ENCODE measurements at regions not wholly inside any gene's neighbourhood (a gene's known extent, or its start where the extent isn't known, plus 50 kb on each side); places are given as distances from the start of the nearest gene placed in this dataset.

DNA sequence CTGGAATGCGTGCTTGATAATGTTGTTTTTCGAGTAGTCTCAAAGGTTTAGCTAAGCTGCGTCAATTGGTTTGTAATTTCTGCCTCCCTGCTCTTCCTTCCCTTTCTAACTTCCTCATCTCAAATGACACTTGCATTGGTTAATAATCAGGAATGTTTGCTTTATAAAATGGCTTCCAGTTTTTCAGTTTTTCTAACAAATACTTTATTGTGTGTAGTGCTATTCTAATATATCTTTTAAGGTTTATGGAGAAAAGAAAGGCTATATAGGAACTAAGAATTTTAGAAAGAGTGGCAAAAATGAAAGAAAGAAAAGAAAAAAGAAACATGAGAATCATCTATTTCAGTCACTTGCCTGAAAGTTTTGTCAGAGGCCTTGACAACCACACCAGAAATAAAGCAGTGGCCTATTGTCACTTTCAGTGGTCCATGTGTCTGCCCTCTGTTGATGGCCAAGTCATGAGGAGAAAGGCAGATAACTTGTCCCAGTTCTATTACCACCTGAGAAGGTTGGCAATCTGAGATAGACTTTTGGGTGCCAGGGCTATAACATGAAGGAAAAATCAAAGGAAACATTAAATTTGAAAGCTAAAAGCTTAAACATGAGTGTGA, 221.9 kb upstream of the KITLG start:
- DNase-seq = no peak

DNA sequence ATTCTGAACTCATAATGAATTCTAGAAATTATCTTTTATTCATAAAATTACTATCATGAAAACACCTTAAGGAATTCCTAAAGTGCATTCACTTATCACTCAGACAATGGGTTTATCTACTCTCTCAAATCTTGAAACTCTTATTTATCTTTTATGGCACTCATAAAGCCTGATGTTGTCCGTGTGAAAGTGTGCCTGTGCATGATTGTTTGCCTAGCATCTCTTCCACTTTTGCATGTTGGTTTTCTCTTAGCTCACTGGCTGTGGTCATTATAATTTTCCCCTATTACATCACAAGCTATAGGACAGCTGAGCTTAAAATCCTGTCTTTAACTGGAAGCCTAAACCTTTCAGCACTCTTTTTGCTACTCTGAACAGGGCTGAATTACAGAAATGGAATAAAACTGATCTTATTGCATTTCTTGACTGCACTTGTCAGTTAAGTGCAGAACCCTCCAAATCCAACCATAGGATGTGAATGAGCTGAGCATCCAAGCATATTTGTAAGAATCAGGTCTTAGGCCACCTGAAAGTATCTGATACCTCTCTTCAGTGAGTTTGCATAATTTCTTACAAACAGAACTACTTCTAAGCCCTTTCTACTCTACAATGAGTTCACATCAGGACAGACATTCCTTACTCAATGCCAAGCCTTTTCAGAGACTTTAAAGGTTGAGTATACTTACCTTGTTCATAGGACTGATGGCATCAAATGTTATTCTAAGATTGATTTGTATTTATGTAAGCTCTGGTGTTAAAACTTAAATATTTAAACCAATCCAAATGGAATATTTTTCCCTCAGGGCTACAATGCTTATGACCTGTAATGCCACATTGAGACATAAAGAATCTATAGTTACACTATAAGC, 221.2 kb upstream of the KITLG start:
- no peak for DNase-seq

DNA sequence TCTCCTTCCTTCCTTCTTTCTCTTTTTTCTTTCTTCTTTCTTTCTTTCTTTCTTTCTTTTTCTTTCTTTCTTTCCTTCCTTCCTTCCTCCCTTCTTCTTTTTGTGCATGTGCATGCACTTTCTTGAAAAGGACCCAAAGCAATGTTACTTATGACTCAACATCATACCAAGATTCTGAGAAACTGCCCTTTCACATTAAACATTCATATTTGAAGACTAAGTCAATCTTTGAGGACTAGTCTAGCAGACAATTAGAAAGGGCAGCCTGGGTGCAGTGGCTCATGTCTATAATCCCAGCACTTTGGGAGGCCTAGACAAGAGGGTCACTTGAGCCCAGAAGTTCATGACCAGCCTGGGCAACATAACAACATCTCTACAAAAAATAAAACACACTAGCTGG, 212.8 kb upstream of the KITLG start:
- no peak for DNase-seq

DNA sequence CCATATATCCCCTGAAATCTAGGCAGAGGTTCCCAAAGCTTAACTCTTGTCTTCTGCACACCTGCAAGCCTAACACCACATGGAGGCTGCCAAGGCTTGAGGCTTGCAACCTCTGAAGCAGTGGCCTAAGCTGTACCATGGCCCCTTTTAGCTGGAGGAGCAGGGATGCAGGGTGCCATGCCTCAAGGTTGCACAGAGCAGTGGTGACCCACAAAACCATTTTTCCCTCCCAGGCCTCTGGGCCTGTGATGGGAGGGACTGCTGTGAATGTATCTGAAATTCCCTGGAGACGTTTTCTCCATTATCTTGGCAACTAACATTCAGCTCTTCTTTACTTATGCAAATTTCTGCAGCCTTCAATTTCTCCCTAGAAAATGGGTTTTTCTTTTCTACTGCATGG, 210.0 kb upstream of the KITLG start:
- DNase-seq = no peak

DNA sequence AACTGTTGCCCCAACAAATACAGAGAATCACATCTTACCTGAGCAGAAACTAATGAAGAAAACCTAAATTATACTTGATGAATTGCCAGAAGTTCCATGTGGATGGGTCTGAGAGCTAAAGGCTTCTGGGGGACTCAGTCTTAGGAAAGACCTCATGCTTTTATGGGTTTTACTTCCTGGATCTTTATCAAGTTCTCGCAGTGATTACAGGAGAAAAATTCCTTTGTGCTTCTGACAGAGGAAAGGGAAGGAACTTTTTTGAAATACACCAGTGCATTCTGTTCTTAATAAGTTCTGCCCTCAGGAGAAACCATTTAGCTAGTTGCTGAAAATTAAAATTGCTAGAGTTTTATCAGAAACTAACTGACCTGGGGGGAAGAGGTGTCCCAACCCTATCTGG, 203.9 kb upstream of the KITLG start:
- no peak for DNase-seq

DNA sequence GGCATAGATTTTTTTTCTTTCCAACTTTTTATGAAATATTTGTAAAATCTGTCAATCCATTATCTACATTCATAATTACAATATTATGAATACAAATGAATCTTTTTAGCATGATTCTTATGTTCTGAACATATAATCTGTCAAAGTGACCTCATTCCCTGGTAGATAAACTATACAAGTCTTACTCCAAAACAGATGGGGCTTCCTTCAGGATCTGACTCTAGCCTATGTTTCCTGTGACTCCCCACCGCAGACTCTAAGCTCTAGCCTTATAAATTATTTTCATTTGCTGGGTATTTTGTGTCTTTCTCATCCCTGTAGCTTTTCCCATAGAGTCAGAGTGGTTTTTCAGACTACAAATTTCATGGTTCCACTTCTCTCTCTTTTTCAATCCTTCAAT, 202.1 kb upstream of the KITLG start:
- no peak for DNase-seq

DNA sequence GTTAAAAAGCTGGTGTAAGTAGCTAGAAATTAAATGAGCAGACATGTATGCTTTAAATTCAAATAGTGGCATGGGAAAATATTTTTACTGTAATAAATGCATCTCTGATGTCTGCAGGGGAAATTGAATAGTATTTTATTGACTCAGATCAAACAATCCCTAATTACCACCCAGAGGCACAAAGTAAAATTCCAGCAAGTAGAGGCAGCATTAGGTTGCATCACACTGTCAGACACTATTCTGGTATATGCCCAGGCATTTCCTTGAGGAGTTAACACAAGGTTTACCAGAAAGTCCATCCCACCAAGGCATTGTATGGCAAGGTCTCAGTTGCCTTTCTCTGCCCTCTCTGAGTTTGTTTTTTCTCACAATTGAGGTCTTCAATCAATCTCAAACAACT, 201.6 kb upstream of the KITLG start:
- no peak for DNase-seq

DNA sequence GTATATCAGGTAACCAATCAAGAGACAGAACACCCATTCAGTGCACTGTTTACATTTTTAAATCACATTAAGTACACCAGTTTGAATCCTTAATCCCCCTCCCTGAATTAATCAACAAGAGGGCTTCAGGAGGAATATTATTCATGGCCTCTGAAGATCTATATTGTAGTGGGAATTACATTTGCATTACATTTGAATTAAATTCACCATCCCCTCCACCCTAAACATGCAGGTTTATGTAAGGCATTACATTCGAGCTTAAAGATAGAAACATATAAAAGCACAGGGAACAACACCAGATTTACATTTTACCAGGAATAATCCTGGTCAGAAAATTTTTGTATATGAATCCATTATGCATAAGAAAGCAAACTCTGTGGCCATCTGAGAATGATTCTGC, 197.8 kb upstream of the KITLG start:
- no peak for DNase-seq

DNA sequence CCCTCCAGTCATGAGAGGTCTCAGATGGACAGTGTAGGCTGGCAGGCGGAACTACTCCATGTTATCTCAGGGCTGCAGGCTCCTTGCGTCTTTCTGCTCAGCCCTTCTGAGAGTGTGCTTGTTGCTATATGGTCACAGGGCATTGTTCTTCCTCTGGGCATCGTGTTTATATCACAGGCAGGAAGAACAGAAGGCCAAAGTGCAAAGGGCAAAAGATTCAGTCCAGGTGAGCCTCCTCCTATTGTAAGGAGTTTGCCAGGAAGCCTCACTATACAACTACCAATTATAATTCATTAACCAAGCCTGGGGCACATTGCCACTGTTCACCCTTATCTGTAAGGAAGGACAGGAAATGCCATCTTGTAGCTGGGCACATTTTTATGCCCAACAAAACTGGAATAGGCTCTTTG, 195.5 kb upstream of the KITLG start:
- DNase-seq = no peak

DNA sequence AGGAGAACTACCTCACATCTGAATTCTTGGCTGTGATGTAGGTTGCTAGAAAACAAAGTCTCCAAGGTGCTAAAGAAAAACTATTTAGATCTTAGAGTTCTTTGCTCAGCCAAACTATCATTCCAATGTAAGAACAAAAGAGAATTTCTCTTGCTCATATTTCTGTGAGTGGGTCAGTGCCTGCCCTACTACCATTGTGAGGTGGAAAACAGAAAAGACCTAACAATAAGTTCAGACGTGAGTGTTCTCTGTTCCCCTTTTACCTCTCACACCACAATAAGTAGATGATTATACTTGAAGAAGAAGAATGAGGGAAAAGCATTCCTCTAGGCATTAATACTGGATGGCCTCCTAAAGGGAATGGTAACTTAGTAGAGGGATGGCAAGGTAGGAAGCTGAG, 187.4 kb upstream of the KITLG start:
- no peak for DNase-seq

DNA sequence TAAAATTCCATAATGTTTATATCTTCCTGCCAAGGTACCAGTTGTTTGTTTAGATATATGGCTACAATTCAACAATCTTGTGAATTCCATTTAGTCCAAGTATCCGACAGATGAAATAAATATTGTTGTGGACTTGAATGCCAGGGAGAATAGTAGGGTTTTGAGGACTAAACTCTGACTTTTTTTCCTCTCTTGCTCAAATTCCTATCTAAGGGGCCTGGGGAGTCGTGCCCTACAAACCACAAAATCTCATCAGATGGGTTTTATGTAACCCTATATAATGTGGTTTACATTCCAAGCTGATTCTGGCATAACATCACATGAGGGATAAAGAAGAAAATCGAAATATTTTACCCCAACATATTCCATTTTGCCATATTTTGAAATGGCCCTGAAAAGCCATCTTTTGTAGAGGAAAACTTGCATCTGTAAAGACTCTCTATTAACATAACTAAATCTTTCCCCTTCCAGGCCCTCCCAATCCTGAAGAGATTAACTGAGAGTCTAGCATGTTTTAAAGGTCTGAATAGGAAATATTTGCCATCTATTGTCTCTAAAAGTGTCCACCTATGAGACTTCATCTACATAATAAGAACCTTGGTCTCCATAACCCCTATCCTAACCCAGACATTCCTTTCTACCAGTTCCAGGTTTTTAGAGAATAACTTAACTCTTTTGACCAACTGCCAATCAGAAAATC, 184.7 kb upstream of the KITLG start:
- no peak for DNase-seq

DNA sequence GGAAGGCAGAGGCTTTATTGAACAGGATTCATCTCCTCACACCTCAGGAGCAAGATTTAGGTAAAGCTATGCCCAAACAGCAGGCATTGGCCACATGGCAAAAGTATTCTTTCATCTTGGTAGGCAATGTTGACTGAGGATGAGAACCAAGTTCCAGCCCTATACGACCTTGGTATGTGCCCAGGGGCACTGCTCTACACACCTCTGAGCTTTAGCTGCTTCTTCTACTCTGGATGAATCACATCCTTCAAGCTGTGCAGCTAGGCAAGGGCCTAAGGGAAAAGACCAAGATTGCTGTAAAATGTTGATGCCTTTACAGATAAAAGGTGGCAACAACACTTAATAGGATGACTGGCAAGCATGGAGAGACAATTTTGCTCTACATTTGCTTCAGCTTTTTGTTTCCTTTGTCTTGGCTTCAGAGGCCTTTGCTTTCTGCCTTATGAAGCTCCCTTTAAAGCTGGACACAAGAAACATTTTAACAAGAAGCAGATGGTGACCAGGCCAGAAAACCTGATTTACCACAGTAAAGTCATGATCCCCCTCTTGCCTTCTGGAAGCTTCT, 183.3 kb upstream of the KITLG start:
- no peak for DNase-seq

DNA sequence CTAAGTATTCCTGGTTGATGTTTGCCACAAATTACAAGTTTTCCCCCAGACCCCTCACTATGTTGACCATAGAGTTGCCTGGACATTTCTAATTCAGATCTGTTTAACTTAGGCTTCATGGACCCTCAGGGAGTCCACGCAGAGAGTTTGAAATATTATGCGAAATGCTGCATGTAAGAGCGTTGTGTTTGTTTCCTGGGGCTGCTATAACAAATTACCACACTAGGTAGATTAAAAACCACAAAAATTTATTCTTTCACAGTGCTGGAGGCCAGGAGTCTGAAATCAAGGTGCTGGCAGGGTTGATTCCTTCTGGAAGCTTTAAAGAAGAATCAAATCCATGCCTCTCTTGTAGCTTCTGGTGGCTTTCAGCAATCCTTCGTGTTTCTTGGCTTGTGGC, 177.9 kb upstream of the KITLG start:
- no peak for DNase-seq

DNA sequence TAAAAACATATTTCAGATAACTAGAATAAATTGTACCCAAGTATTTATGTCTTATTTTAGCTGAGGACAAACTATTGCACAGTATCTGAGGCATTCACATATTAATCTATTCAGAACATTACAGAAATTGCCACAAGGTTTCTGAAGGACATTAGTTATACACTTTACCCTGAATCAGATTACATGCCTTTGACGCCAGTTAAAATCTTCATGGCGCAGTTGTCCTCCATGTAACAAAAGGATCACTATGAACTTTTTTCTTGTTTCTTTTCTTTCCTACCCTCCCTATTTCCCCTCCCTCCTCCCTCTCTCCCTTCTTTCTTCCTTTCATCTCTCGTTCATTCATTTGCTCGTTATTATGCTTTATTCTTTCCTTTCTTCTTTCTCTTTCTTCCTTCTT, 176.6 kb upstream of the KITLG start:
- no peak for DNase-seq

DNA sequence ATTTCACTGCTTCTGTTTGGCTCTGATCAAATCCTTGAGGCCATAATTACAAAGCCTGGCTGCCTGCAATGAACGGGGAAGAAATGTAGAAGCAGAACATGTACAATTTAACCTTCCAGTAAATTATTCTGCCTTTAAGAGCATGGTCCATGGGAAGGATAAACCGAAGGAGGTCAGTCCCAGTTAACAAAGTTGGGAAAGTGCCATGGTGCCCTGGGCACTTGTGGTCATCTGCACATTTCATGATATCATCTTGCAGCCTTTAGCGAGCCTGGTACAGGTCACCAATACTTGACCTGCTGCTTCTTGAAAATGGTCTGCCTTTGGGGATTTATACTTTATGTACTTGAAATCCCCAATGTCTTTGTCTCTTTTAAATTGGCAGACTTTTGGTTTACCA, 175.9 kb upstream of the KITLG start:
- DNase-seq = no peak

DNA sequence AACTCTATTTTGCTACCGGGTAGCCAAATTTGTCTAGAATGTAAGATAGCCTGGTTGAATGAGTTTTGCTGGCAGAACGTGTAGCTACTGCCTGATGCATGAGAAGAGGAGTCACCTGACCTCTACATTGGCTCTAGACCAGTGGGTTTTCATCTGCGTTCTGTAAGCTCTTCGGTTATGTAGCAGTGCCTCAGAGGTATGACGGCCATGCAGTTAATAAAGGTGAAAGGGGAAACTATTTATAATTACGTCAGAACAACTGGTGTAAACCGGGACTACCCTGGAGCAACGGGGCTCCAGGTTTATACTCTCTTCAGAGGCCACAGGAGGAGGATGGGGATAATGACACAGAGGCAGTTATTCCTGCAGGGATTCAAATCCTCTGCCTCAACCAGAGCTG, 173.4 kb upstream of the KITLG start:
- no peak for DNase-seq

DNA sequence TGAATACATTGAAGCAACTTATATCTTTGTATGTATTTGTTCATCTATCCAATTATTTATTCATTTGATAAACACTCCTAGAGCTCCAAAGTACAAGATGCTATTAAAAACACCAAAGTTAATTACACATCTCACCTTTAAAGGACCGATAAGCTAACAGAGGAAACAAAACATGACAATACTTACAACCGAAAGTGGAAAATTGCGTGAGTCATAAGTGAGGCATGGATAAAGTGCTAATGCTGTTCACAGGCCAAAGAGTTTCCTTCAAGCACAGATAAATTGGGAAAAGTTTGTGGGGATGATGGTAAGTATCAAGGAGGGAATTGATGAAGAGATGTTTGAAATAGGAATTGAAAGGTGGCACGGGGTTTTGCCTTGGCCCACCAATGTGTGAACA, 172.8 kb upstream of the KITLG start:
- no peak for DNase-seq

DNA sequence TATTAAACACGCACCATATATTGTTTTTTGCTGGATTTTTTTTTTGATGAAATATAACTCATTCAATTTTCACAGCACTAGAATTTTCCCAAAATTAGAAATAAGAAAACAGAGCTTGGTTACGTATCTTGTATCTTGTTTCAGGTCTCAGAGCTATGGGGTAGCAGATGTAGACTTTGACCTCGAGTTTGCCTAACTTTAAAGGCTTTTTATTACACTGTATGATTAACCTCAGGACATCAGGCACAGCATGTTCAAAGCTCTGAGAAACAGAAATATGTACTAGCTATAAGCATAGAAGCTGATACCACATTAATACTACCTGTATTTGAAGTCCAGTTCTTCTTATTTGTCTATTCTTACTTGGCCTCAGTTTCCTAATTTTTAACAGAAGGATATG, 171.9 kb upstream of the KITLG start:
- no peak for DNase-seq

DNA sequence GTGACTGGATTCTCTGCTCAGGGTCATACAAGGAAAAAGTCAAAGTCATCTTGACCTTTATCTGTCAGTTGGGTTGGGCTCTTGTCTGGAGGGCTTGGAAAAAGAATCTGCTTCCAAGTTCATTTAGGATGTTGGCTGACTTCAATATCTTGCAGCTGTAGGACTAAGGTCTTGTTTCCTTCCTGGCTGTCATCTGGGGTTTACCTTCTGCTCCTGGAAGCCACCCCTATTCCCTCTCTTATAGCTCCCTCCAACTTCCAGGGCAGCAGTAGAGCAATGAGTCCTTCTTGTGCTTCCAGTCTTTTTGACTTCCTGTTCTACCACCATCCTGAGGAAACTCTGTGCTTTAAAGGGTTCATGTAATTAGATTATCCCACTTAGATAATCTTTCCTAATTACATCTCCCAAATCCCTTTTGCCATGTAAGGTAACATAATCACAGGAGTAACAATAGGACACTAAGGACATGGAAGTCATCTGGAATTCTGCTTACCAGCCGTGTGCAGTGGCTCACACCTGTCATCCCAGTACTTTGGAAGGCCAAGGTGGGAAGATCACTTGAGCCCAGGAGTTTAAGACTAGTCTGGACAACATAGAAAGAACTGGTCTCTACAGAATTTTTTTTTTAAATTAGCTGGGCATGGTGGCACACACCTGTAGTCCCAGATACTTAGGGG, 170.7 kb upstream of the KITLG start:
- DNase-seq = no peak

DNA sequence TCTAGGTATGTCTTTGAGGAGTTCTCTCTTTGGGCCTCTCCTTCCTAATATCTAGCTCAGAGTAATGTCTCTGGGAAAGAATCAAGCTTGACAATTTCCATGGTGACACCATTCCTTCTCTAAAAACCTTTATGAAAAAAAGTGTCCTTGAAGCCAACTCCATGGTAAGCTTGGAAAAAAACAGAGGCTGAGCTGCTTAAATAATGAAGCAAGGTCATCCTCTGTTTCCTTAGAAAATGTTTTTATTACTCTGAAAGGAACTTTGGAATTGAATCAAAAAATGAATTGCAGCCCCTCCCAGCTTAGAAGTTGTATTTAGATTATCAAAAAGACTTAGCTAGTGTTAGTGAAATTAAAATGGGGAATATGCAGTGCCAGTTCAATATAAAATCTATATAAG, 166.1 kb upstream of the KITLG start:
- no peak for DNase-seq

DNA sequence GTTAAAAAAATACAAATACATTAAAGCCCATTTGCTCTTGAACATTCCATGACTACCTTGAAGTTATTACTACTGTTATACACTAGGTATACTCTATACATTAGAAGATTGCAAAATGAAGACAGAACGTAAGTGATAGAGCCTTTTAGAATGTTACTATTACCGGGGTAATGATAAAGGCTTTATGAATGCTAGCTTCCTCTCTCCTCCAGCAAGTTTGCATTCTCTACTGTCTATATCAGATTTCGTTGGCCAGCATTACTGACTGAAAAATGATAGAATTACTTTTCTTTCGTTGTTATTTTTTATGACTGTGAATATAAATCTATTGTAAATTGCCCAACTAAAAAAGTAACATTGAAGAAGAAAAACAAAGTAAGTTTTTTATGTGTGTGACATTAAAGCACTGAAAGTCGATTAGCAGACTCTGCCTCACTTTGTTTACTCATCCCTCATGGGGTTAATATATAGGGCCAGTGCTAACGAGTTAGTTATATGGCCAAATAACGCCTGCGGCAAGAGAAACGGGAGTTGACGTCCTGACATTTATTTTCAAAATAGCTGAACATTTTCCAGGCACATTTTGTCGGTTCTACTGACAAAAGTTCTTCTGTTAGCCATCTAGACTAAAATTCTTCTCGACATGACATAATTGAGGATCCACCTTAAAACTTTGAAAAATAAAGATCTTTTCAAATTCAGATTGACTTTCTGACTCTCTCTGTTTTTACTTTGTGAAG, 163.8 kb upstream of the KITLG start:
- DNase-seq = no peak

DNA sequence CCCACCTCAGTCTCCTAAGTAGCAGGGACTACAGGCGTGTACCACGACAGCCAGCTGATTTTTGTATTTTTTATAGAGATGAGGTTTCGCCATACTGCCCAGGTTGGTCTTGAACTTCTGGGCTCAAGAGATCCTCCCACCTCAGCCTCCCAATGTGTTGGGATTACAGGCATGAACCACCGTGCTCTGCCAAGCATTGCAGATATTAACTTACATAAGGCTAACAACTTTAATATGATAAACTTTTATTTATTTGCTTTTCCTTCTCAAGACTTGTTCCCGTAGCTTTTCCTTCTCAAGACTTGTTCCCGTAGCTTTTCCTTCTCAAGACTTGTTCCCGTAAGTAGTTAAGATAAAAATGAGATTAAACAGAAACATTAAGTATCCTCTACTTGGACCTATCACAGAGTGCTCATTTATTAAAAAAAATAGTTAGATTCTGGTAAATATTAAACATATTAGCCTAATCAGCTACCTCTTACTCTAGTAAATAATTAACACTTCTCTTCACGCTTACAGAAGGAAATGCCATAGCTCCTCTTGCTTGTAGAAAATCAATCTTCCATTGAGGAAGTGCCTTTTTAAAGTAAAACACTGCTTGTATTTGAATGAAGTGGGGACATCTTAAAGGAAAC, 157.7 kb upstream of the KITLG start:
- DNase-seq = no peak

Measured in stimulated activated CD4-positive, alpha-beta T cell treated with anti-CD3 and anti-CD28 coated beads, Interleukin-2, amount 100 ng/mL, for 24 hours (primary cell).